Fibroblast of gingiva (primary cell): ENCODE measurements at regions not wholly inside any gene's neighbourhood (a gene's known extent, or its start where the extent isn't known, plus 50 kb on each side); places are given as distances from the start of the nearest gene placed in this dataset.

Source experiments
- DNase-seq: peaks from one replicate; pipeline ENCODE4 v3.0.0-alpha.2; 2011; ENCODE audit warnings: low read depth

DNA sequence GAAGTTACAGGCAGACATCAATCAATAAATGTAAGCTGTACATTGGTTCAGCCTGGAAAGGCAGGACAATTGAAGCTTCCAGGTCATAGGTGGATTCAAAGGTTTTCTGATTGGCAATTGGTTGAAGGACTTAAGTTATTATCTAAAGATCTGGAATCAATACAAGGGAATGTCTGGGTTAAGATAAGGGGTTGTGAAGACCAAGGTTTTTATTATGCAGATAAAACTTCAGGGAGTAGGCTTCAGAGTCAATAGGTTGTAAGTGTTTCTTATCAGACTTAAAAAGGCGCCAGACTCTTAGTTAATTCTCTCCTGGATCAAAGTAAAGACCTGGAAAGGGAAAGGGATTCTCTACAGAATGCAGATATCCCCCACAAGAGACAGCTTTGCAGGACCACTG, 935.4 kb downstream of the TBC1D22A start:
- DNase-seq: no peak

GRCh38 chr22:47696776-47697175, 934.3 kb downstream of the TBC1D22A start:
- no peak for DNase-seq

DNA sequence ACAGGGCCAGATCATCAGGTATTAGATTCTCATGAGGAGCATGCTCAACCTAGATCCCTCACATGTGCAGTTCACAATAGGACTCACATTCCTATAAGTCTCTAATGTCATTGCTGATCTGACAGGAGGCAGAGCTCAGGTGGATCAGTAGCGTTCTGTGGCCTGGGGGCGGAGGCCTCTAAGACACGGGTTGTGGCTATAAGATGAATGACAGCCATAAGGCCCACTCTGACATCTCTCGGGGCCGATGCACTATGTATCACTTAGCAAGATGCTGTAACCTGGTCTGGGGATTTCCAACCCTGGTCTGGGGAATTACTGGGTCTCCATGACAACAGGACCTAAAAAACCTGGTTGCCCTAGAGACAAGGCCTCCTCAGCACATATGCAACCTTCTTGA, 932.7 kb downstream of the TBC1D22A start:
- no peak for DNase-seq

DNA sequence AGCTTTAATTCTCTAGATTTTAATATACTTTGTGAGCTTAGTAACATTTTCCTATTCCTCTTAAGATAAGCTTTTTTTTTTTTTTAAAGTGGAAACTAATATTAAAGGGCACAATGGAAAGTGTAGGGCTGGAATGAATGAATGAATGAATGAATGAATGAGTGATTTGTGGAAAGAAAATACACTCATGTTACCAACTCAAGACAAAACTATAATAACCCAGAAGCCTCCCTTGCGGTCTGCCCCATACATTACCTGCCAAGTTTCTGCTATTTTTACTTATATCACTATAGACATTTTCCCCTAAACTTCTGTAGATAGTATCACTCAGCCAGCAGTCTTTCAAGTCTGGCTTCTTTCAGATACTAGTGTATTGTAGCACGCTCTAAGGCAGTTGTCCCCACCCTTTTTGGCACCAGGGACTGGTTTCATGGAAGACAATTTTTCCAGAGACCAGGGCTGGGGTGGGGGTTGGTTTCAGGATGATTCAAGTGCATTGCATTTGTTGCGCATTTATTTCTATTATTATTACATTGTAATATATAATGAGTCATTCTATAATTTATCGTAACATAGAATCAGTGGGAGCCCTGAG, 932.2 kb downstream of the TBC1D22A start:
- no peak for DNase-seq

- no peak for DNase-seq
Observed at GRCh38 chr22:47693606-47694005, 931.2 kb downstream of the TBC1D22A start.

DNA sequence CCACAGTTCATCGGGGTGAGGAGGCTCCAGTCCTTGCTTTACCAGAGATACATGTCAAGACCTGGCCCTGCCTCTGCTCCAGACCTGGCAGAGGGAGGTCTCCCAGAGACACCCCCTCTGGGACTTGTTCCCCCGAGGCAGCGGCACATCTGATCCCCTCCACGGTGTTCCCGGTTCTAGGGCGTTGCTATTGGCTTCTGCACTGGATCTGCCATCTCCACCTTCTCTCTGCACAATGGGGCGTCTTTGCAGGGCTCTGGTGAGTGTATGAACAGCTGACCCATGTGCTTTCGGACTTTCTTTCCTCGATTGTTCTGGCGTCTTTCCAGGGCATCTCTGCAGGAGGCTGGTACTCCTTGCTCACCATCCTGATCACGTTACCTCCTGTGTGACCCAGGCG, 930.4 kb downstream of the TBC1D22A start:
- DNase-seq: no peak

GRCh38 chr22:47691152-47691895, 928.9 kb downstream of the TBC1D22A start:
- no peak for DNase-seq

DNA sequence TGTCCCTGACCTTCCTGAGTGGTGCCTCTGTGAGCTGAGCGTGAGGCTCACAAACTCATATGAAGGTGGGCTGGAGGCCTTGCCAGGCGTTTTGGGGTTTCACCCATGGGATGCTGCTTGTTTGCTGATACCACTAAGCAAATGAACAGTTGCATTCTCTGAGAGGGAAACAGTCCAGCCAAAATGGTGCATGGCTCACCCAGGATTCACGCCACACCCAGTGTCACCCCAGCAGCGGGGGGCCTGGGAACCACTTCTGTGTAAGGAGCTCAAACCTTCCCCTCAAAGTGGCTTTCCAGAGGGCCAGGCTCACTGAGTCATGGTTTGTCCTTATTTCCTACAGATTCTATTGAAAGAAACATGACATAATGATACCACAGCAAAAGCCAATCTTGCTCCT, 928.1 kb downstream of the TBC1D22A start:
- DNase-seq: no peak

- DNase-seq: no peak
Observed at GRCh38 chr22:47690166-47690565, 927.7 kb downstream of the TBC1D22A start.

GRCh38 chr22:47687776-47688175, 925.3 kb downstream of the TBC1D22A start:
- no peak for DNase-seq

DNA sequence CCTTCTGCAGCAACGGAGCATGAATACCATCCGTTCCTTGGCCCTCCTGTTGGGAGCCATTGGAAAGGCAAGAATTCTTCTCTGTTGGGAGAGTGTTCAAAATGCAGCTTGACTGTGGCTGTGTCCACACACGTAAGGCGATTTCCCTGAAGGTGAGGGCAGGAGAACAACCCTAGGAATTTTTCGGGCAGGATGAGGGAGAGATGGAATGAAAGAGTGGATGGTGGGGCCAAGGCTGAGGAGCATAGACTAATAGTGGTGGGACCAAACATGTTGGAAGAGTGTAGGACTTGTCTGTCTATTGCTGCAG, 924.9 kb downstream of the TBC1D22A start:
- DNase-seq: no peak

DNA sequence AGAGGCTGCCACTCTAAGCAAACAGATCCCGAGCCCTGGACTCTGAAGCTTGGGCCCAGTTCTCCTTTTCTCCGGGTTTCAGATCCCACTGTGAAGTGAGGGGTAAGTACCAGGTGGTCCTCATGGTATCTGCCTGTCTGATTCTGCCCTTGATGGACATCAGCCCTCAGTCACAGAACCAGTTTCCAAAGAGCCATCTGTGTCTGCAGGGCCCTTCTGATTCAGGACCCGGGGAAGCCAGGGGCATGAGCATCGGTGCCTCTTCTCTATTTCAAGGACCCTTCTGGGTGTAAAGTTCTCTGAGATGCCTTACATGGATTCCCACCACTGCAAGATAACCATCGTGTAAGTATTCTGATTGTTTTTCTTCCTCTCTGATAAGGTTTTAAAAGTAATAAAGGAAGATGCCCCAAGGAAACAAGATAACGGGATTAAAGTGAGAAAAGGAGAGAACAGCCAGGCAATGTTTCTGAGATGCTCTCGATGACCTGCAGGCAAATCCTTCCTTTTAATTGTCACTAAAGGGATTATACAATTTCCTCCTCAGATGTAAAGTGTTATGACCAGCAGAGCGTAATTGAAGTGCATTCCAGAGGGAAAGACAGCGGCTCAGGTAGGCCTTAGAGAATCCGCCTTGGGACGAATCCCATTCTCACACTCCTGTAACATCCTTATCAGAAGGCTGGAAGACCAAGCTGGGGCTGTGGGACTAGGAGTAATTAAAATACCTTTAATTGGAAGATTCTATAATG, 924.3 kb downstream of the TBC1D22A start:
- DNase-seq: no peak

DNA sequence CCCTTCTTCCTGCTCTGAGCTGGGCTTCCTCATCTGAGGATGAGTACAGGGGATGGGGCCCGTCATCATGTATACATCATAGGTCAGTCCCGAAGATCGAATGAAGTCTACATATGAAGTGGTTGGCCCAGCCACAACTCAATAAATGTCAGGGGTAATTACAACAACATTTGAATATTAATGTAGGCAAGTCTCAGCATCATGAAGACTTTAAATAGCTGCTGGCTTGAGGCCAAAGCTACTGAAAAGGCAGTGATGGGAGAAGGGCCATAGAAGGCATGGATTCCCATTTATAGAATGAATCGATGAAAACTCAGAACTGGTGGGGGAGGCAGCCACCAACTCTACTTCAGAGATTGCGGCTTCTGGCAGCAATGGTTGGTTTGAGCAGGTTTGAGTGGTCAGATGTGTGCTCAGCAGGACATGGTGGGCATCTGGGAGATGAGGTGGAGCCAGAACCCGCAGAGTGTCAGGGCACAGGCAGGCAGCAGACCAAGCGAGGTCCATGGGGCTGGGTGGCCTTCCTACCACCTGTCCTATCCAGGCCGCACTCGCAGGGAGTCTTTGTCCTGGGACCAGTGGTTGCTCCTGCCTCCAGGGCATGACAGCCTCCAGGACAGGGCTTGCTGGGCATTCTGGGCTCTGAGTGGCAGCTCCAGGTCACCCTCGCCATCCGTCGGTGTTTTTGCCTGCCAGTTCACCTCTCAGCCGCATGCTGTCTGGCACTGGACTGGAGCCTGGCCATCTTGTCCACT, 919.1 kb downstream of the TBC1D22A start:
- no peak for DNase-seq

DNA sequence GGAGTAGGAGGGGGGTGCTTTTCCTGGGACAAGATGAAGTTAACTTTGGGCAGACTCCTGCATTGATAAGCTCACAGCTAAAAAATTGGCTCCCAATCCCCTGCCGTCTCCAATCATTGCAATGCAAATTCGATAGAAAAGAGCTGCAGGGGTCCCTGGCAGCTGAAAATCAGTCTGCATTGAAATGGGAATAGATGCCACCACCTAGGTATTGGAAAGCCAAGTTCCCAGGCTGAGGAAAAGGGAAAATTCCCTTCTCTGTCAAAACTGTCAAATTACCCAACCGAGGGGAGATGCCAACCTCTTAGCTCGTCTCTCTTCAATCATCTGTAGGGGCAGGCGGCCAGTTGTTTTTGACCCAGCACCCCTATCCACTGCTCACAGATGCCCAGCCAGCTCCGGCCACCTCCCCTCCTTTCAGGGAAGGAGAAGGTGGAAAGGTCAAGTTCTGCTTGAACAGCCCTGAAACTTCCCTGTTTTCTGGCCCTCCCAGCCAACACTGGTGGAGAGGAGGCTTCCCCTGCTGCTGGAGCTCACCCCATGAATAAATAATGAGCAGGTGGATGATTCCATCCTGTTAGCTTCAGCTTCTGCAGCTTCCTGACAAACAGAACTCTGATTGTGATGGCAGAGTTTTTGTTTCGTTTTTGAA, 916.3 kb downstream of the TBC1D22A start:
- DNase-seq: no peak

DNA sequence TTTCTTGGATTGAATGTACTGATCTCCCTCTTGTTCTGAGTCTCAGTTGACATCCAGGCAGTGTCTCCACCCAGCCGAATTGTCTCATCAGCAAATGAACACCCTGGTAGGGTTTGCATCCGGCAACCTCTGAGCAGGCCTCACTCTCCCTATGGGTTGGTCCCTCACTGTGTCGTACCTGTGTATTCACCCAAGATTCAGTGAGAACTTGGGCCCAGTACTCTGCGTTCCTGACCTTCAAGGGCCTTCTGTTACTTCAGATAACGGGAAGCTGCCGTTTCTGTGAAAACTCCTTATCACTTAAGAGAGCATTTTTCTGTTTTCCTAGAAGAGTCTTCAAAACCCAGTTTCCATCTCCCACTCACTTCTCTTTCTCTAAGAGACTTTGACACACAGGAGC, 915.6 kb downstream of the TBC1D22A start:
- DNase-seq: no peak

DNA sequence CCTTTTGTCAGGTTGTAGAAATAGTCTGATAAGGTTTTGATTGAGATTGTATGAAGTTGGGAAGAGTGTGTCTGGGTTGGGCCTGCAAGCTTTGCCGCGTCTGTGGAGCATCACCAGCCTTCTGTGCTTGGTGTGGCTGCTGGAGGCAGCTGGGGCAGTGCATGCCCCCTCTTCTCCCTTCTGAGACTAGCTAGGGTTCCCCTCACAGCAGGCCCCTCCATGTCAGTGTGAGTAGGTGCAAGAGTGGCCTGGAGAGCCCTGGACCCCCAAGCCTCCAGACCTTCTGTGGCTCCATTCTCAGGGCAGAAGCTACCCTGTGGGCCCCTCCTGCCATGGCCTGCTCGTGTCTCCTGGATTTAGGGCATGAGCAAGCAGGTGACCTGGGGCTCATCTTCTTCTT, 914.2 kb downstream of the TBC1D22A start:
- DNase-seq: no peak

GRCh38 chr22:47674600-47674999, 912.1 kb downstream of the TBC1D22A start:
- DNase-seq: no peak

DNA sequence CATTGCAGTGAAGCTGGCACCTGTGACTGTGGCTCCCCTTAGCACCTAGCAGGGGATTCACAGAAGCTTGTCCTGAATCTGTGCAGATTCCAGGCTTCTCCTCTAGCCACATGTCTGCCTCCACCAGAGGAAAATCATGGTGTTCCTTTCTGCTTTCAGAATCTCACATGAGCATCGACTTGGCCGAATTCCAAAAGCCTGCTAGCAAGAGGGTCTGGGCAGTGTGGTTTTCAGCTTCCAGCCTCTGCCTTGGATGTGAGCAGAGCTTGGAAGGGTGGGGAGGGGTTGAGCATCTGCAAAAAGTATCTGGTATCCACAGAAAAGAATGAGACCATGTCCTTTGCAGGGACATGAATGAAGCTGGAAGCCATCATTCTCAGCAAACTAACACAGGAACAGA, 911.1 kb downstream of the TBC1D22A start:
- DNase-seq: no peak

- DNase-seq: no peak
Observed at GRCh38 chr22:47672526-47672925, 910.1 kb downstream of the TBC1D22A start.

- no peak for DNase-seq
Observed at GRCh38 chr22:47665151-47665550, 902.7 kb downstream of the TBC1D22A start.

- DNase-seq: no peak
Observed at GRCh38 chr22:47663615-47664605, 901.5 kb downstream of the TBC1D22A start.
